ENCODE measurements at regions not wholly inside any gene's neighbourhood (a gene's known extent, or its start where the extent isn't known, plus 50 kb on each side); places are given as distances from the start of the nearest gene placed in this dataset.

GRCh38 chr13:28545583-28546333 lies 50.8 kb upstream of the FLT1 start:
- no peak for DNase-seq (ENCODE audit: low spot score)
